ENCODE measurements at regions not wholly inside any gene's neighbourhood (a gene's known extent, or its start where the extent isn't known, plus 50 kb on each side); places are given as distances from the start of the nearest gene placed in this dataset.

GRCh38 chr5:3736466-3736865 lies 140.8 kb downstream of the IRX1 start:
- no peaks in the 10 kb centered on the region for H3K36me3 ChIP-seq (ENCODE audit: insufficient read depth, low read length)
- no peaks in the 10 kb centered on the region for H3K4me1 ChIP-seq (ENCODE audit: insufficient read depth, low read length, poor library complexity, severe bottlenecking)
- POLR2A ChIA-PET = no interaction called here
- H3K4me3 ChIP-seq (ENCODE audit: low read depth, low read length, poor library complexity, severe bottlenecking) = no peak overlapping the region
- CTCF ChIA-PET (ENCODE audit: unreplicated experiment) = no interaction called here
- H3K27ac ChIP-seq (ENCODE audit: low read depth, low read length, poor library complexity, severe bottlenecking) = no peak overlapping the region
- no peak overlapping the region for H3K4me2 ChIP-seq (ENCODE audit: low read length)
- H2AFZ ChIP-seq (ENCODE audit: low read length) = no peak overlapping the region
- no peak for TF ChIP-seq CTCF (conservative IDR thresholded peaks at IDR 0.05; ENCODE audit: low read length)
- TF ChIP-seq EZH2phosphoT487 (IDR thresholded peaks at IDR 0.05; ENCODE audit: borderline replicate concordance, low read depth, low read length) = no peak
- no peaks in the 10 kb centered on the region for H3K9me2 ChIP-seq (ENCODE audit: insufficient read depth, low read length)
- H4K20me1 ChIP-seq (ENCODE audit: insufficient read depth, low read length) = no peaks in the 10 kb centered on the region
- no peak for DNase-seq (ENCODE audit: low spot score)
- H3K9me3 ChIP-seq (ENCODE audit: low read length) = no peaks in the 10 kb centered on the region
- intact Hi-C loops (cut with micrococcal nuclease; ENCODE audit: unreplicated experiment) = no loop called here
- no peaks in the 10 kb centered on the region for H3K79me2 ChIP-seq (ENCODE audit: insufficient read depth, low read depth, low read length)
- BruUV-seq (replicated peaks) = no TSS peak

GRCh38 chr5:3736926-3737325 lies 141.3 kb downstream of the IRX1 start:
- Histone ChIP-seq H3K9me2 (ENCODE audit: insufficient read depth, low read length) (no peaks in the 10 kb centered on the region), H3K4me2 (ENCODE audit: low read length) (no peak overlapping the region), H3K4me3 (ENCODE audit: low read depth, low read length, poor library complexity, severe bottlenecking) (no peak overlapping the region), H3K27ac (ENCODE audit: low read depth, low read length, poor library complexity, severe bottlenecking) (no peak overlapping the region), H2AFZ (ENCODE audit: low read length) (no peak overlapping the region), H3K9me3 (ENCODE audit: low read length) (no peaks in the 10 kb centered on the region), H3K36me3 (ENCODE audit: insufficient read depth, low read length) (no peaks in the 10 kb centered on the region), H3K79me2 (ENCODE audit: insufficient read depth, low read depth, low read length) (no peaks in the 10 kb centered on the region), H3K4me1 (ENCODE audit: insufficient read depth, low read length, poor library complexity, severe bottlenecking) (no peaks in the 10 kb centered on the region), H4K20me1 (ENCODE audit: insufficient read depth, low read length) (no peaks in the 10 kb centered on the region)
- POLR2A ChIA-PET = no interaction called here
- BruUV-seq (replicated peaks) = no TSS peak
- DNase-seq (ENCODE audit: low spot score) = no peak
- CTCF ChIA-PET (ENCODE audit: unreplicated experiment) = no interaction called here
- intact Hi-C loops (cut with micrococcal nuclease; ENCODE audit: unreplicated experiment) = no loop called here
- no peak for TF ChIP-seq CTCF (conservative IDR thresholded peaks at IDR 0.05; ENCODE audit: low read length)
- TF ChIP-seq EZH2phosphoT487 (IDR thresholded peaks at IDR 0.05; ENCODE audit: borderline replicate concordance, low read depth, low read length) = no peak

- H3K4me1 ChIP-seq (ENCODE audit: insufficient read depth, low read length, poor library complexity, severe bottlenecking) = no peaks in the 10 kb centered on the region
- no peak for TF ChIP-seq EZH2phosphoT487 (IDR thresholded peaks at IDR 0.05; ENCODE audit: borderline replicate concordance, low read depth, low read length)
- no peak for TF ChIP-seq CTCF (conservative IDR thresholded peaks at IDR 0.05; ENCODE audit: low read length)
- no peaks in the 10 kb centered on the region for H3K9me2 ChIP-seq (ENCODE audit: insufficient read depth, low read length)
- POLR2A ChIA-PET = no interaction called here
- H3K4me2 ChIP-seq (ENCODE audit: low read length) = no peak overlapping the region
- DNase-seq (ENCODE audit: low spot score) = no peak
- no peak overlapping the region for H3K4me3 ChIP-seq (ENCODE audit: low read depth, low read length, poor library complexity, severe bottlenecking)
- H3K27ac ChIP-seq (ENCODE audit: low read depth, low read length, poor library complexity, severe bottlenecking) = no peak overlapping the region
- no peaks in the 10 kb centered on the region for H4K20me1 ChIP-seq (ENCODE audit: insufficient read depth, low read length)
- no peaks in the 10 kb centered on the region for H3K9me3 ChIP-seq (ENCODE audit: low read length)
- no TSS peak for BruUV-seq (replicated peaks)
- CTCF ChIA-PET (ENCODE audit: unreplicated experiment) = interaction anchor here (0.7 kb wide), 1 partner anchor 68 kb away, joined by 3 read pairs; no protein-coding TSS in a partner anchor
- H2AFZ ChIP-seq (ENCODE audit: low read length) = no peak overlapping the region
- H3K36me3 ChIP-seq (ENCODE audit: insufficient read depth, low read length) = no peaks in the 10 kb centered on the region
- intact Hi-C loops (cut with micrococcal nuclease; ENCODE audit: unreplicated experiment) = no loop called here
- H3K79me2 ChIP-seq (ENCODE audit: insufficient read depth, low read depth, low read length) = no peaks in the 10 kb centered on the region
Observed at GRCh38 chr5:3738919-3739318, 143.3 kb downstream of the IRX1 start.

Measured in OCI-LY7 (cell line).